ENCODE measurements at regions not wholly inside any gene's neighbourhood (a gene's known extent, or its start where the extent isn't known, plus 50 kb on each side); places are given as distances from the start of the nearest gene placed in this dataset.
A peak's percentile ranks its signal among the peaks of the same experiment; 100 is the strongest.

- no peaks in the 10 kb centered on the region for H3K36me3 Mint-ChIP-seq
Observed at GRCh38 chr4:11119474-11119873, 309.2 kb downstream of the HS3ST1 start.

GRCh38 chr4:11118513-11118912 lies 310.2 kb downstream of the HS3ST1 start:
- intact Hi-C loops (cut with micrococcal nuclease) = no loop called here
- Histone ChIP-seq H3K9me3 (ENCODE audit: control insufficient read depth in 1 of 2, low read length in 2 of 2) (no peaks in the 10 kb centered on the region), H3K36me3 (ENCODE audit: insufficient read depth, low read length) (no peaks in the 10 kb centered on the region), H3K27ac (ENCODE audit: low read depth, low read length) (no peak overlapping the region), H3K4me3 (ENCODE audit: low read length in 2 of 2) (no peak overlapping the region), H3K27me3 (ENCODE audit: insufficient read depth, low read length) (no peaks in the 10 kb centered on the region), H3K4me1 (ENCODE audit: insufficient read depth, low read length) (no peaks in the 10 kb centered on the region)
- no peak overlapping the region for H3K27ac Mint-ChIP-seq
- H3K9me3 Mint-ChIP-seq = peaks cover 0 to 7% (median 3%) of the 10 kb centered on the region in 8 donors
- H3K4me3 Mint-ChIP-seq = no peak overlapping the region
- CTCF ChIA-PET (ENCODE audit: partially characterized antibody) = no interaction called here
- H3K27me3 Mint-ChIP-seq = peaks cover 0 to 2% of the 10 kb centered on the region in 2 donors
- no peaks in the 10 kb centered on the region for H3K4me1 Mint-ChIP-seq
- no peak for DNase-seq
- H3K36me3 Mint-ChIP-seq = no peaks in the 10 kb centered on the region
- POLR2A ChIA-PET (ENCODE audit: partially characterized antibody) = no interaction called here

More at GRCh38 chr4:11119474-11119873, 309.2 kb downstream of the HS3ST1 start:
- no peak overlapping the region for H3K4me3 Mint-ChIP-seq
- CTCF ChIA-PET (ENCODE audit: partially characterized antibody) = no interaction called here
- Histone ChIP-seq H3K4me3 (ENCODE audit: low read length in 2 of 2) (no peak overlapping the region), H3K27me3 (ENCODE audit: insufficient read depth, low read length) (no peaks in the 10 kb centered on the region), H3K4me1 (ENCODE audit: insufficient read depth, low read length) (no peaks in the 10 kb centered on the region), H3K9me3 (ENCODE audit: control insufficient read depth in 1 of 2, low read length in 2 of 2) (no peaks in the 10 kb centered on the region), H3K36me3 (ENCODE audit: insufficient read depth, low read length) (no peaks in the 10 kb centered on the region), H3K27ac (ENCODE audit: low read depth, low read length) (no peak overlapping the region)
- no peak overlapping the region for H3K27ac Mint-ChIP-seq
- no peaks in the 10 kb centered on the region for H3K4me1 Mint-ChIP-seq
- H3K9me3 Mint-ChIP-seq = peaks cover 0 to 8% (median 3%) of the 10 kb centered on the region in 8 donors
- DNase-seq = no peak
- POLR2A ChIA-PET (ENCODE audit: partially characterized antibody) = no interaction called here
- peaks cover 0 to 2% of the 10 kb centered on the region in 2 donors for H3K27me3 Mint-ChIP-seq
- intact Hi-C loops (cut with micrococcal nuclease) = no loop called here

GRCh38 chr4:11116940-11117339 lies 311.8 kb downstream of the HS3ST1 start:
- ChIA-PET POLR2A (ENCODE audit: partially characterized antibody) (no interaction called here), CTCF (ENCODE audit: partially characterized antibody) (no interaction called here)
- peaks cover 0 to 2% of the 10 kb centered on the region in 2 donors for H3K27me3 Mint-ChIP-seq
- H3K9me3 ChIP-seq (ENCODE audit: control insufficient read depth in 1 of 2, low read length in 2 of 2) = no peaks in the 10 kb centered on the region
- peak overlapping the region in 1 of 7 donors; percentile 2 for H3K27ac Mint-ChIP-seq
- no peaks in the 10 kb centered on the region for H3K36me3 ChIP-seq (ENCODE audit: insufficient read depth, low read length)
- no peaks in the 10 kb centered on the region for H3K36me3 Mint-ChIP-seq
- H3K27me3 ChIP-seq (ENCODE audit: insufficient read depth, low read length) = no peaks in the 10 kb centered on the region
- H3K4me3 ChIP-seq (ENCODE audit: low read length in 2 of 2) = no peak overlapping the region
- intact Hi-C loops (cut with micrococcal nuclease) = no loop called here
- H3K4me1 Mint-ChIP-seq = no peaks in the 10 kb centered on the region
- H3K27ac ChIP-seq (ENCODE audit: low read depth, low read length) = no peak overlapping the region
- peaks cover 0 to 3% (median 0%) of the 10 kb centered on the region in 8 donors for H3K9me3 Mint-ChIP-seq
- H3K4me1 ChIP-seq (ENCODE audit: insufficient read depth, low read length) = no peaks in the 10 kb centered on the region
- DNase-seq = no peak
- no peak overlapping the region for H3K4me3 Mint-ChIP-seq

- H3K4me1 ChIP-seq (ENCODE audit: insufficient read depth, low read length) = no peaks in the 10 kb centered on the region
- intact Hi-C loops (cut with micrococcal nuclease) = no loop called here
- CTCF ChIA-PET (ENCODE audit: partially characterized antibody) = no interaction called here
Observed at GRCh38 chr4:11111876-11112275, 316.8 kb downstream of the HS3ST1 start.

GRCh38 chr4:11111370-11111769 lies 317.3 kb downstream of the HS3ST1 start:
- DNase-seq = no peak
- Histone ChIP-seq H3K27me3 (ENCODE audit: insufficient read depth, low read length) (no peaks in the 10 kb centered on the region), H3K4me1 (ENCODE audit: insufficient read depth, low read length) (no peaks in the 10 kb centered on the region), H3K4me3 (ENCODE audit: low read length in 2 of 2) (no peak overlapping the region), H3K36me3 (ENCODE audit: insufficient read depth, low read length) (no peaks in the 10 kb centered on the region), H3K27ac (ENCODE audit: low read depth, low read length) (no peak overlapping the region), H3K9me3 (ENCODE audit: control insufficient read depth in 1 of 2, low read length in 2 of 2) (no peaks in the 10 kb centered on the region)
- ChIA-PET CTCF (ENCODE audit: partially characterized antibody) (no interaction called here), POLR2A (ENCODE audit: partially characterized antibody) (no interaction called here)
- peaks cover 0 to under 1% of the 10 kb centered on the region in 2 donors for H3K27me3 Mint-ChIP-seq
- H3K36me3 Mint-ChIP-seq = no peaks in the 10 kb centered on the region
- no peak overlapping the region for H3K27ac Mint-ChIP-seq
- peaks cover 0 to 3% (median 0%) of the 10 kb centered on the region in 8 donors for H3K9me3 Mint-ChIP-seq
- H3K4me1 Mint-ChIP-seq = no peaks in the 10 kb centered on the region
- no peak overlapping the region for H3K4me3 Mint-ChIP-seq
- intact Hi-C loops (cut with micrococcal nuclease) = no loop called here

More at GRCh38 chr4:11111876-11112275, 316.8 kb downstream of the HS3ST1 start:
- Histone ChIP-seq H3K36me3 (ENCODE audit: insufficient read depth, low read length) (no peaks in the 10 kb centered on the region), H3K9me3 (ENCODE audit: control insufficient read depth in 1 of 2, low read length in 2 of 2) (no peaks in the 10 kb centered on the region), H3K27me3 (ENCODE audit: insufficient read depth, low read length) (no peaks in the 10 kb centered on the region), H3K4me3 (ENCODE audit: low read length in 2 of 2) (no peak overlapping the region), H3K27ac (ENCODE audit: low read depth, low read length) (no peak overlapping the region)
- DNase-seq = no peak
- Mint-ChIP-seq H3K4me1 (no peaks in the 10 kb centered on the region), H3K27me3 (peaks cover 0 to 2% of the 10 kb centered on the region in 2 donors), H3K4me3 (no peak overlapping the region), H3K9me3 (peaks cover 0 to 3% (median 0%) of the 10 kb centered on the region in 8 donors), H3K36me3 (no peaks in the 10 kb centered on the region), H3K27ac (no peak overlapping the region)
- POLR2A ChIA-PET (ENCODE audit: partially characterized antibody) = no interaction called here

DNA sequence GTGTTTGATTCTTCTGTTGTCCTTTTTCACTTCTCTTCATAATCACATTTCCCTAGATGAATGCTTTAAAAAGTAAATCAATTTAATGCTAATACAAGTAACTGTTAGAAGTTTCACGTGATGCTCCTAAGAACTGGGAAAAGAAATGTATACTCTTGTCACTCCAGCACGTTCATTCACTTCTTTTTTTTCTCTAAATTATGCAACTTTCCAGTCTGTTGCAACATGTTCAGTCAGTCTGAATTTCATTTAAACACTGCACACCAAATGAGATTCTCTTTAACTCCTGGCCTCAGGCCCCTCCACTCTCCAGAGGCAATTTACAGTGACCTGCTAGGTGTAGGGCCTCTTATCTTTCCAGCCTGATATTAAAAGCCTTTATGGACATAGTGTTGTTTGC lies 321.9 kb downstream of the HS3ST1 start:
- CTCF ChIA-PET (ENCODE audit: partially characterized antibody) = no interaction called here
- no peaks in the 10 kb centered on the region for H3K4me1 ChIP-seq (ENCODE audit: insufficient read depth, low read length)
- no peaks in the 10 kb centered on the region for H3K27me3 ChIP-seq (ENCODE audit: insufficient read depth, low read length)
- no peaks in the 10 kb centered on the region for H3K4me1 Mint-ChIP-seq
- intact Hi-C loops (cut with micrococcal nuclease) = no loop called here
- DNase-seq = no peak
- H3K36me3 Mint-ChIP-seq = no peaks in the 10 kb centered on the region
- H3K27ac ChIP-seq (ENCODE audit: low read depth, low read length) = no peak overlapping the region
- no peaks in the 10 kb centered on the region for H3K27me3 Mint-ChIP-seq
- no peak overlapping the region for H3K4me3 Mint-ChIP-seq
- no peaks in the 10 kb centered on the region for H3K36me3 ChIP-seq (ENCODE audit: insufficient read depth, low read length)
- no peak overlapping the region for H3K27ac Mint-ChIP-seq
- peaks cover 0 to 5% (median 0%) of the 10 kb centered on the region in 8 donors for H3K9me3 Mint-ChIP-seq
- no peak overlapping the region for H3K4me3 ChIP-seq (ENCODE audit: low read length in 2 of 2)
- POLR2A ChIA-PET (ENCODE audit: partially characterized antibody) = no interaction called here
- H3K9me3 ChIP-seq (ENCODE audit: control insufficient read depth in 1 of 2, low read length in 2 of 2) = no peaks in the 10 kb centered on the region

DNA sequence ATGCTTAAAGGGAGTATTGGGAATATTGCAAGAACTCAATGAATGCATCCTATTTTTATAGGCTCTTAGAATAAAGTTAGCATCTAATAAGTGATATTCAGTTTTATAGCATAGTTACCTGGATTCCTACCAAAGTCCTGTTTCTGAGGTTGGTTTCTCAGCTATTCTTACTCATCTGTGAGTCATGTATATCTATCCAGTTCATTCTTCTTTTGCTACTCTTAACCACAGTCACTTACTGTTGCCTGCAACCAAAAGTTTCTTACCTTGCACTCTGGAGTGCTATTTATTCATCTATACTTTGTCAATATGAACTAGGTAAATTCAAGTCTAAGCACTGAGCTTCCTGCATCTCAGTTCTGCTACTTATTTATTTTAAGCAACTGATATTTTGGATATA lies 322.5 kb downstream of the HS3ST1 start:
- Mint-ChIP-seq H3K9me3 (peaks cover 0 to 5% (median 0%) of the 10 kb centered on the region in 8 donors), H3K4me1 (no peaks in the 10 kb centered on the region), H3K27ac (no peak overlapping the region), H3K36me3 (no peaks in the 10 kb centered on the region), H3K27me3 (no peaks in the 10 kb centered on the region), H3K4me3 (no peak overlapping the region)
- no peak for DNase-seq
- H3K36me3 ChIP-seq (ENCODE audit: insufficient read depth, low read length) = no peaks in the 10 kb centered on the region
- CTCF ChIA-PET (ENCODE audit: partially characterized antibody) = no interaction called here
- no peaks in the 10 kb centered on the region for H3K4me1 ChIP-seq (ENCODE audit: insufficient read depth, low read length)
- no peak overlapping the region for H3K27ac ChIP-seq (ENCODE audit: low read depth, low read length)
- intact Hi-C loops (cut with micrococcal nuclease) = no loop called here
- no peaks in the 10 kb centered on the region for H3K27me3 ChIP-seq (ENCODE audit: insufficient read depth, low read length)
- no peaks in the 10 kb centered on the region for H3K9me3 ChIP-seq (ENCODE audit: control insufficient read depth in 1 of 2, low read length in 2 of 2)
- POLR2A ChIA-PET (ENCODE audit: partially characterized antibody) = no interaction called here
- H3K4me3 ChIP-seq (ENCODE audit: low read length in 2 of 2) = no peak overlapping the region

- ChIA-PET POLR2A (ENCODE audit: partially characterized antibody) (no interaction called here), CTCF (ENCODE audit: partially characterized antibody) (no interaction called here)
- no peaks in the 10 kb centered on the region for H3K36me3 ChIP-seq (ENCODE audit: insufficient read depth, low read length)
- no peaks in the 10 kb centered on the region for H3K9me3 ChIP-seq (ENCODE audit: control insufficient read depth in 1 of 2, low read length in 2 of 2)
- Mint-ChIP-seq H3K36me3 (no peaks in the 10 kb centered on the region), H3K27me3 (no peaks in the 10 kb centered on the region), H3K4me1 (no peaks in the 10 kb centered on the region), H3K9me3 (peaks cover 0 to 5% (median 0%) of the 10 kb centered on the region in 8 donors), H3K4me3 (no peak overlapping the region), H3K27ac (no peak overlapping the region)
- no peaks in the 10 kb centered on the region for H3K4me1 ChIP-seq (ENCODE audit: insufficient read depth, low read length)
- DNase-seq = no peak
- intact Hi-C loops (cut with micrococcal nuclease) = no loop called here
- H3K27me3 ChIP-seq (ENCODE audit: insufficient read depth, low read length) = no peaks in the 10 kb centered on the region
- H3K4me3 ChIP-seq (ENCODE audit: low read length in 2 of 2) = no peak overlapping the region
- no peak overlapping the region for H3K27ac ChIP-seq (ENCODE audit: low read depth, low read length)
Observed at GRCh38 chr4:11105715-11106114, 323.0 kb downstream of the HS3ST1 start.
